ENCODE measurements at regions not wholly inside any gene's neighbourhood (a gene's known extent, or its start where the extent isn't known, plus 50 kb on each side); places are given as distances from the start of the nearest gene placed in this dataset.

DNA sequence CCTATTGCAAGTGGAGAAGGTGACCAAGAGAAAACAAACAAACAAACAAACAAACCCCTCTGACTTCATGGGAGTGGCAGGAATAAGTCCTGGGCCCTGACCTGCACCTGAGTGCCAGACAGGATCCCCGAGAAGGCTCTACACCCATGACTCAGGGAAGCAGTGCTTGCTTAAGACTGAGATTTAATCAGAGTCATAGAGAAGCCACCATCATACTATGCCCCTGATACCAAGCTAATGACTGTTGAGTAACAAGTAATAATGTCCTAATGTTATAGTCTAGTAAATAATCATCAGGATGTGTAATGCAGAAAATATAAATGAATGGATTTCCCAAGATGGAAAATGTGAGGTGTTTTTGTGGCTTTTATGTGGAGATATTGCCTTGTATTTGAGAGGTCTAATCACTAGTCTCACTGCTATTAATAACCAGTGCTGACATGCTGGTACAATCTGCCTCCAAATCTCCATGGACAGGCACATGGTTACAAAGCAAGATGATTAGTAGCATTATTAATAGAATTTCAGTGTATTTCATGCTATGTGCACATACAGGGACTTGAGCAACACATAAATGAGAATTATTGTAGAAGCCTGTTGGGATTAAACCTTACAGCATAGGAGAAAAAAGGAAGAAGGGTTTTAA lies 1290.9 kb downstream of the MRPL39 start:
- Histone ChIP-seq H3K4me2 (ENCODE audit: insufficient read depth in 1 of 2, low read depth in 2 of 2, low read length in 2 of 2) (no peak overlapping the region), H2BK120ac (replicated peaks; ENCODE audit: low read depth, low read length) (no peak overlapping the region), H3K4ac (replicated peaks; ENCODE audit: insufficient read length, low read depth, low read length) (no peak overlapping the region), H2BK12ac (ENCODE audit: low read depth, low read length) (no peak overlapping the region), H3K27ac (ENCODE audit: low read depth, low read length) (no peak overlapping the region), H3K79me2 (ENCODE audit: control insufficient read depth in 1 of 2, insufficient read depth in 2 of 2, low read length in 2 of 2) (no peaks in the 10 kb centered on the region), H4K8ac (ENCODE audit: extremely low read depth, insufficient read depth, low read length) (no peak overlapping the region), H2AFZ (ENCODE audit: low read length) (no peak overlapping the region), H3K14ac (ENCODE audit: insufficient read length) (no peak overlapping the region), H3K18ac (ENCODE audit: extremely low read depth, low read length) (no peak overlapping the region), H4K91ac (replicated peaks; ENCODE audit: insufficient read length, low read length) (no peak overlapping the region), H3K27me3 (replicated peaks in 1 of 4; ENCODE audit: control insufficient read depth in 3 of 4, extremely low read depth in 1 of 4, insufficient read depth in 3 of 4, low read length in 3 of 4) (no peaks in the 10 kb centered on the region), H2AK5ac (ENCODE audit: low read depth, low read length) (no peak overlapping the region), H3K56ac (replicated peaks; ENCODE audit: insufficient read length, low read depth, low read length) (no peak overlapping the region), H3K79me1 (ENCODE audit: low read depth, low read length) (no peaks in the 10 kb centered on the region), H3K23me2 (ENCODE audit: low read depth, low read length) (no peaks in the 10 kb centered on the region), H3K4me1 (replicated peaks in 1 of 4; ENCODE audit: control insufficient read depth in 3 of 4, insufficient read depth in 4 of 4, low read length in 3 of 4) (no peaks in the 10 kb centered on the region), H4K5ac (ENCODE audit: insufficient read length, low read depth, low read length) (no peak overlapping the region), H2BK20ac (ENCODE audit: low read length) (no peak overlapping the region), H3K9ac (replicated peaks in 1 of 4; ENCODE audit: extremely low read depth in 1 of 4, low read depth in 3 of 4, low read length in 3 of 4) (no peak overlapping the region), H3K9me3 (ENCODE audit: insufficient read depth in 2 of 2, low read depth in 1 of 2, low read length in 1 of 2) (peaks cover 3 to 22% of the 10 kb centered on the region in 2 experiments; a peak in 2 of 4 replicates), H2BK15ac (ENCODE audit: low read length) (no peak overlapping the region), H4K20me1 (replicated peaks in 1 of 2; ENCODE audit: control insufficient read depth in 1 of 2, insufficient read depth in 2 of 2, low read length in 2 of 2) (no peaks in the 10 kb centered on the region), H3K4me3 (ENCODE audit: extremely low read depth in 1 of 4, insufficient read depth in 2 of 4, low read depth in 3 of 4, low read length in 4 of 4) (no peak overlapping the region), H3K36me3 (ENCODE audit: control insufficient read depth in 2 of 4, insufficient read depth in 4 of 4, low read length in 3 of 4) (no peaks in the 10 kb centered on the region), H3K23ac (ENCODE audit: insufficient read length) (no peak overlapping the region), H2BK5ac (ENCODE audit: low read depth, low read length) (no peak overlapping the region)
- no peak for FAIRE-seq
- POLR2A ChIA-PET (ENCODE audit: partially characterized antibody): no interaction called here
- WGBS, 2 experiments (ENCODE audit: extremely low coverage in 1 of 2, insufficient coverage in 1 of 2, insufficient read length in 1 of 2, insufficient replicate concordance in 2 of 2, low coverage in 1 of 2, low lambda C conversion rate in 2 of 2, missing lambda C conversion rate in 1 of 2): 100% methylated on average over 1 of the region's 1 CpG; no CpG with 5 or more reads in 1 of the 2 experiments
- DNase-seq (ENCODE audit: low read depth in 1 of 2, low spot score in 2 of 2): no peak
- CTCF ChIA-PET (ENCODE audit: partially characterized antibody): interaction anchor here (0.9 to 1.2 kb wide), 2 partner anchors 59 to 723 kb away, joined by 3 read pairs; no protein-coding TSS in a partner anchor
- no peak for TF ChIP-seq BACH1 (IDR thresholded peaks at IDR 0.05; ENCODE audit: low read length)
- no peak for TF ChIP-seq EP300 (IDR thresholded peaks at IDR 0.05; ENCODE audit: borderline replicate concordance in 1 of 2, low read depth in 2 of 2, low read length in 2 of 2)
- no peak for TF ChIP-seq RNF2 (IDR thresholded peaks at IDR 0.05; ENCODE audit: borderline replicate concordance, low read depth, low read length, missing control alignments, poor library complexity, severe bottlenecking)
- TF ChIP-seq TAF1 (IDR thresholded peaks at IDR 0.05; ENCODE audit: low read depth, low read length): no peak
- no peak for TF ChIP-seq CEBPB (IDR thresholded peaks at IDR 0.05; ENCODE audit: low read depth, low read length)
- no peak for TF ChIP-seq SP1 (IDR thresholded peaks at IDR 0.05; ENCODE audit: low read depth, low read length)
- no peak for TF ChIP-seq CBX5 (IDR thresholded peaks at IDR 0.05; ENCODE audit: low read depth, low read length)
- TF ChIP-seq RAD21 (IDR thresholded peaks at IDR 0.05 in 1 of 2, conservative IDR thresholded peaks at IDR 0.05 in 1 of 2; ENCODE audit: low read depth in 2 of 2, low read length in 2 of 2): no peak
- TF ChIP-seq GABPA (IDR thresholded peaks at IDR 0.05; ENCODE audit: borderline replicate concordance, insufficient read depth, low read length): no peak
- no peak for TF ChIP-seq HDAC2 (IDR thresholded peaks at IDR 0.05; ENCODE audit: borderline replicate concordance in 1 of 2, low read depth in 2 of 2, low read length in 2 of 2)
- TF ChIP-seq SAP30 (IDR thresholded peaks at IDR 0.05; ENCODE audit: insufficient read depth, insufficient replicate concordance, low read length): no peak
